Choroid plexus epithelial cell (primary cell): ENCODE measurements at regions not wholly inside any gene's neighbourhood (a gene's known extent, or its start where the extent isn't known, plus 50 kb on each side); places are given as distances from the start of the nearest gene placed in this dataset.

Experiments
- DNase-seq: peaks from one replicate; pipeline ENCODE4 v3.0.0-alpha.2; 2010; ENCODE audit warnings: low read depth
- H3K4me3 ChIP-seq: 2 replicates; pipeline ENCODE4 v1.5.1; 2011; ENCODE audit warnings: low read depth, mild to moderate bottlenecking, control low read depth, low read length, moderate library complexity
- CTCF ChIP-seq: conservative IDR thresholded peaks from 2 replicates; pipeline ENCODE4 v1.5.1; 2011; ENCODE audit warnings: low read depth, mild to moderate bottlenecking, control low read depth, inconsistent platforms, low read length, moderate library complexity

GRCh38 chr3:148319960-148320359 is 377.7 kb upstream of the AGTR1 start:
- no peak for DNase-seq
- no peak overlapping the region for H3K4me3 ChIP-seq
- TF ChIP-seq CTCF = no peak

- no peak for TF ChIP-seq CTCF
- peak; percentile 41 for DNase-seq
- H3K4me3 ChIP-seq = no peak overlapping the region
Observed at GRCh38 chr3:148329481-148330235, 368.0 kb upstream of the AGTR1 start.

- TF ChIP-seq CTCF = no peak
- DNase-seq = no peak
- no peak overlapping the region for H3K4me3 ChIP-seq
Observed at GRCh38 chr3:148330542-148330941, 367.2 kb upstream of the AGTR1 start.

GRCh38 chr3:148331081-148331846 is 366.4 kb upstream of the AGTR1 start:
- no peak overlapping the region for H3K4me3 ChIP-seq
- DNase-seq = peak; percentile 58
- TF ChIP-seq CTCF = no peak

- no peak for TF ChIP-seq CTCF
- H3K4me3 ChIP-seq = no peak overlapping the region
- no peak for DNase-seq
Observed at GRCh38 chr3:148332509-148332908, 365.2 kb upstream of the AGTR1 start.

- DNase-seq = no peak
- TF ChIP-seq CTCF = no peak
- H3K4me3 ChIP-seq = no peak overlapping the region
Observed at GRCh38 chr3:148333091-148333490, 364.6 kb upstream of the AGTR1 start.
